ENCODE measurements at regions not wholly inside any gene's neighbourhood (a gene's known extent, or its start where the extent isn't known, plus 50 kb on each side); places are given as distances from the start of the nearest gene placed in this dataset.

DNA sequence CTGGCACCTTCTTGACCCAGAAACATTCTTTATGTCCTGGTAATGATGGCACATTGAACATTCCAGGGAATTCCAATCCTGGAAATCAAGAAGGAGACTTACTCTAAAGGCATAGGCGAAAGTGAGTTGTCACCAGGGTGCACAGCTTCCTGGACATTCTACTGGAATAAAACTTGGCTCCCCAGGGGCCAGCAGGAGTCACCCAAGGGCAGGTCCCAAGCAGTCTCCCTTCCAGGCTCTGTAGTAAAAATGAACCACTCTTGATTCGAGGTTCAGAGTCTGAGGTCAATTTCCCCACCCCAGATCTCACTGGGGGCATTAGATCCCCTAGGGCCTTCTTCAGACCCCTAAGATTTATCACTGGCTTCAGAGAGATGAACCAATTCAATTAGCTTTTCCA lies 338.7 kb upstream of the GATB start:
- no peak for DNase-seq
- no peaks in the 10 kb centered on the region for H3K27me3 ChIP-seq (ENCODE audit: control insufficient read depth in 2 of 2, insufficient read depth in 2 of 2, low read length in 2 of 2)
- peaks cover 11% of the 10 kb centered on the region for H3K4me1 Mint-ChIP-seq
- H3K79me2 ChIP-seq (ENCODE audit: insufficient read depth, low read length): no peaks in the 10 kb centered on the region
- no peak overlapping the region for H3K4me3 Mint-ChIP-seq
- TF ChIP-seq, protein P1, sequence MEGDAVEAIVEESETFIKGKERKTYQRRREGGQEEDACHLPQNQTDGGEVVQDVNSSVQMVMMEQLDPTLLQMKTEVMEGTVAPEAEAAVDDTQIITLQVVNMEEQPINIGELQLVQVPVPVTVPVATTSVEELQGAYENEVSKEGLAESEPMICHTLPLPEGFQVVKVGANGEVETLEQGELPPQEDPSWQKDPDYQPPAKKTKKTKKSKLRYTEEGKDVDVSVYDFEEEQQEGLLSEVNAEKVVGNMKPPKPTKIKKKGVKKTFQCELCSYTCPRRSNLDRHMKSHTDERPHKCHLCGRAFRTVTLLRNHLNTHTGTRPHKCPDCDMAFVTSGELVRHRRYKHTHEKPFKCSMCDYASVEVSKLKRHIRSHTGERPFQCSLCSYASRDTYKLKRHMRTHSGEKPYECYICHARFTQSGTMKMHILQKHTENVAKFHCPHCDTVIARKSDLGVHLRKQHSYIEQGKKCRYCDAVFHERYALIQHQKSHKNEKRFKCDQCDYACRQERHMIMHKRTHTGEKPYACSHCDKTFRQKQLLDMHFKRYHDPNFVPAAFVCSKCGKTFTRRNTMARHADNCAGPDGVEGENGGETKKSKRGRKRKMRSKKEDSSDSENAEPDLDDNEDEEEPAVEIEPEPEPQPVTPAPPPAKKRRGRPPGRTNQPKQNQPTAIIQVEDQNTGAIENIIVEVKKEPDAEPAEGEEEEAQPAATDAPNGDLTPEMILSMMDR (IDR thresholded peaks at IDR 0.05): no peak
- peak overlapping the region in 1 of 7 donors; percentile 33 for H3K27ac Mint-ChIP-seq
- no peak overlapping the region for H2AFZ ChIP-seq (ENCODE audit: insufficient read depth, low read depth, low read length, poor library complexity, severe bottlenecking)
- no peaks in the 10 kb centered on the region for H3K36me3 ChIP-seq (replicated peaks in 1 of 2; ENCODE audit: control insufficient read depth in 1 of 2, insufficient read depth in 2 of 2, low read length in 2 of 2)
- no peak overlapping the region for H3K4me3 ChIP-seq (replicated peaks in 1 of 3; ENCODE audit: low read depth in 2 of 3, low read length in 3 of 3)
- peaks cover 0 to 5% of the 10 kb centered on the region in 2 donors for H3K4me1 ChIP-seq (ENCODE audit: control insufficient read depth in 1 of 2, insufficient read depth in 2 of 2, low read length in 2 of 2)
- peaks cover 0 to 2% (median 0%) of the 10 kb centered on the region in 3 donors for H3K27me3 Mint-ChIP-seq (ENCODE audit: low read depth in 3 of 3)
- intact Hi-C loops (cut with micrococcal nuclease): no loop called here
- no peak overlapping the region for H3K9ac ChIP-seq (ENCODE audit: insufficient read depth, low read length, poor library complexity, severe bottlenecking)
- H3K27ac ChIP-seq (ENCODE audit: low read depth in 1 of 2, low read length in 2 of 2): no peak overlapping the region
- no peaks in the 10 kb centered on the region for H4K20me1 ChIP-seq (ENCODE audit: insufficient read depth, low read length)
- no peaks in the 10 kb centered on the region for H3K9me3 ChIP-seq (replicated peaks in 1 of 2; ENCODE audit: control insufficient read depth in 1 of 2, insufficient read depth in 1 of 2, low read length in 2 of 2)
- WGBS (ENCODE audit: insufficient coverage): 79% methylated on average over 2 of the region's 2 CpGs
- peaks cover 0 to 4% (median 0%) of the 10 kb centered on the region in 7 donors for H3K9me3 Mint-ChIP-seq
- H3K36me3 Mint-ChIP-seq: no peaks in the 10 kb centered on the region
- H3K4me2 ChIP-seq (replicated peaks; ENCODE audit: extremely low read depth, low read length, poor library complexity, severe bottlenecking): no peak overlapping the region

DNA sequence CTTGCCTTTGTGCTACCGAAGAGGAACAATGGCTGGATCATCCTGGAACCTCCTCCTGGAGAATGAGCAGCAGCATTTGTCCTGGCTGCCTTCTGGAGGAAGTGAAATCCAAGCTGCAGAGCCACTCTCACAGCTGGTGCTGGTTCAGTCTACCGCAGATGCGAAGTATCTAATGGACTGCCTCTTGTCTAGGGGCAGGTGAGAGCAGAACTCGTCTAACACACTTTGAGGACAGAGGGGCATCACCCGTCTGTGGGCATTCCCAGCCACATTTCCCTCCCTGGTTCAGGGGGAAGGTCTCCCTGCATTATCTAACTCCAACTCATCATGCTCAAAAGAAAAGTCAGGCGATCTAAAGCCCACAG lies 338.2 kb upstream of the GATB start:
- peaks cover 0 to 5% of the 10 kb centered on the region in 2 donors for H3K4me1 ChIP-seq (ENCODE audit: control insufficient read depth in 1 of 2, insufficient read depth in 2 of 2, low read length in 2 of 2)
- H2AFZ ChIP-seq (ENCODE audit: insufficient read depth, low read depth, low read length, poor library complexity, severe bottlenecking): no peak overlapping the region
- WGBS (ENCODE audit: insufficient coverage): 76% methylated on average over 5 of the region's 6 CpGs
- Mint-ChIP-seq H3K27ac (no peak overlapping the region), H3K4me3 (no peak overlapping the region), H3K36me3 (no peaks in the 10 kb centered on the region), H3K9me3 (peaks cover 4 to 7% (median 4%) of the 10 kb centered on the region in 7 donors), H3K27me3 (ENCODE audit: low read depth in 3 of 3) (peaks cover 0 to 2% (median 1%) of the 10 kb centered on the region in 3 donors), H3K4me1 (peaks cover 11% of the 10 kb centered on the region)
- intact Hi-C loops (cut with micrococcal nuclease): no loop called here
- no peak overlapping the region for H3K27ac ChIP-seq (ENCODE audit: low read depth in 1 of 2, low read length in 2 of 2)
- no peaks in the 10 kb centered on the region for H4K20me1 ChIP-seq (ENCODE audit: insufficient read depth, low read length)
- no peak overlapping the region for H3K4me3 ChIP-seq (replicated peaks in 1 of 3; ENCODE audit: low read depth in 2 of 3, low read length in 3 of 3)
- peaks cover 0 to 4% of the 10 kb centered on the region in 2 donors for H3K9me3 ChIP-seq (replicated peaks in 1 of 2; ENCODE audit: control insufficient read depth in 1 of 2, insufficient read depth in 1 of 2, low read length in 2 of 2)
- H3K9ac ChIP-seq (ENCODE audit: insufficient read depth, low read length, poor library complexity, severe bottlenecking): no peak overlapping the region
- DNase-seq: no peak
- H3K27me3 ChIP-seq (ENCODE audit: control insufficient read depth in 2 of 2, insufficient read depth in 2 of 2, low read length in 2 of 2): no peaks in the 10 kb centered on the region
- H3K4me2 ChIP-seq (replicated peaks; ENCODE audit: extremely low read depth, low read length, poor library complexity, severe bottlenecking): no peak overlapping the region
- H3K36me3 ChIP-seq (replicated peaks in 1 of 2; ENCODE audit: control insufficient read depth in 1 of 2, insufficient read depth in 2 of 2, low read length in 2 of 2): no peaks in the 10 kb centered on the region
- H3K79me2 ChIP-seq (ENCODE audit: insufficient read depth, low read length): no peaks in the 10 kb centered on the region
- TF ChIP-seq, protein P1 (IDR thresholded peaks at IDR 0.05): no peak

All from CD14-positive monocyte (primary cell).